Activated CD8-positive, alpha-beta T cell treated with anti-CD3 and anti-CD28 coated beads for 36 hours (primary cell): ENCODE measurements at regions not wholly inside any gene's neighbourhood (a gene's known extent, or its start where the extent isn't known, plus 50 kb on each side); places are given as distances from the start of the nearest gene placed in this dataset.

Experiments used
- ATAC-seq: fragments of 200-7000 bp; cut with Tn5 transposase; one replicate; pipeline ENCODE4 v1.10.0; 2021; ENCODE audit warnings: mild to moderate bottlenecking, moderate library complexity
- CTCF ChIA-PET: fragments of 350-600 bp; sonication (Branson Sonifier 250); formaldehyde crosslinking; loops from one replicate; lab custom pipeline; 2021; ENCODE audit warnings: antibody characterized with exemption; lab: Charles Lee
- POLR2A ChIA-PET: fragments of 350-600 bp; sonication (Branson Sonifier 250); formaldehyde crosslinking; loops from one replicate; lab custom pipeline; 2021; ENCODE audit warnings: antibody characterized with exemption; lab: Charles Lee
- DNase-seq: peaks from one replicate; pipeline ENCODE4 v3.0.0-alpha.2; 2020
- H3K27ac Mint-ChIP-seq: one replicate; pipeline ENCODE4 v1.8.0; 2021; ENCODE audit warnings: mild to moderate bottlenecking, mixed read lengths
- H3K27me3 Mint-ChIP-seq: one replicate; pipeline ENCODE4 v1.8.0; 2021; ENCODE audit warnings: mixed read lengths
- H3K36me3 Mint-ChIP-seq: one replicate; pipeline ENCODE4 v1.8.0; 2021; ENCODE audit warnings: low read depth, mixed read lengths
- H3K4me1 Mint-ChIP-seq: one replicate; pipeline ENCODE4 v1.8.0; 2021; ENCODE audit warnings: low read depth, mixed read lengths
- H3K4me3 Mint-ChIP-seq: one replicate; pipeline ENCODE4 v1.8.0; 2021; ENCODE audit warnings: mild to moderate bottlenecking, moderate library complexity, mixed read lengths
- H3K9me3 Mint-ChIP-seq: one replicate; pipeline ENCODE4 v1.8.0; 2021; ENCODE audit warnings: mixed read lengths
- intact Hi-C: fragments of 100-400 bp; cut with micrococcal nuclease; formaldehyde crosslinking; loops from one replicate; pipeline ENCODE4 v1.10.0; 2022
- TF ChIP-seq, protein P1 (sequence below): fragments of 200-600 bp; IDR thresholded peaks from one replicate; pipeline ENCODE4 v1.8.0; 2022; ENCODE audit warnings: antibody characterized with exemption, mild to moderate bottlenecking

DNA sequence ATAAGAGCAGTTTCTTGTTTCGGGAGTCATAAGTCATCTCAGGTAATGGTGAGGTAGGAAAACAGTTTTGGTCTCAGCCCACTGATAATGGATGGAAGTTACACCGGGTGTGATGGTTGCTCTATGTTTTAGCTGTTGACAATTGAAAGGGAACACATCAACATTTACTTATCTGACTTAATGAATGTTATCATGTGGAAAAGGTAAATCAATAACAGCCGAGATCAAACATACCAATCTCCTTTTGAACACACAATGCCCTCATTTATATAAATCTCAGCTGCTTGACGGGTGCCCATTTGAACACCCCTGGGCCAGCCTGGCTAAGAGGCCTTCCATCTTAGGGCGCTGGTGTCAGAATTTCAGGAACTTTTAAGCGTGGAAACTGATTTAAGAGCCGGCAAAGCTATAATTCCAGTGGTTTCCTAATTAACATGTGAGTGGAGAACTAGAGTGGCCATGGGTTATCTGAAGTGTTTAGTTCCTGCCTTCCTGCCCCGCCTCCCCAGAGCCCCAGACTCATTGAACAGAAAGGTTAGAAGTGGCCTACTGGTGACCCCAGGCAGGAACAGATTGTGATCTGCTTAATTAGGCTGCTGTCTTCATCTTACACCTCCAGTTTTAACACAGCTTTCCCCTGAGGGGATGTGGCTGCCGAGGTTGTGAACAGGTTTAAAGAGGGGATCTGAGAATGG lies 572.7 kb downstream of the FGF9 start:
- no peaks in the 10 kb centered on the region for H3K9me3 Mint-ChIP-seq
- no peak overlapping the region for H3K4me3 Mint-ChIP-seq
- no peaks in the 10 kb centered on the region for H3K27me3 Mint-ChIP-seq
- ATAC-seq (no peak), DNase-seq (no peak)
- intact Hi-C loops, result no loop called here
- ChIA-PET POLR2A (no interaction called here), CTCF (no interaction called here)
- no peaks in the 10 kb centered on the region for H3K4me1 Mint-ChIP-seq
- no peaks in the 10 kb centered on the region for H3K36me3 Mint-ChIP-seq
- TF ChIP-seq, protein P1, sequence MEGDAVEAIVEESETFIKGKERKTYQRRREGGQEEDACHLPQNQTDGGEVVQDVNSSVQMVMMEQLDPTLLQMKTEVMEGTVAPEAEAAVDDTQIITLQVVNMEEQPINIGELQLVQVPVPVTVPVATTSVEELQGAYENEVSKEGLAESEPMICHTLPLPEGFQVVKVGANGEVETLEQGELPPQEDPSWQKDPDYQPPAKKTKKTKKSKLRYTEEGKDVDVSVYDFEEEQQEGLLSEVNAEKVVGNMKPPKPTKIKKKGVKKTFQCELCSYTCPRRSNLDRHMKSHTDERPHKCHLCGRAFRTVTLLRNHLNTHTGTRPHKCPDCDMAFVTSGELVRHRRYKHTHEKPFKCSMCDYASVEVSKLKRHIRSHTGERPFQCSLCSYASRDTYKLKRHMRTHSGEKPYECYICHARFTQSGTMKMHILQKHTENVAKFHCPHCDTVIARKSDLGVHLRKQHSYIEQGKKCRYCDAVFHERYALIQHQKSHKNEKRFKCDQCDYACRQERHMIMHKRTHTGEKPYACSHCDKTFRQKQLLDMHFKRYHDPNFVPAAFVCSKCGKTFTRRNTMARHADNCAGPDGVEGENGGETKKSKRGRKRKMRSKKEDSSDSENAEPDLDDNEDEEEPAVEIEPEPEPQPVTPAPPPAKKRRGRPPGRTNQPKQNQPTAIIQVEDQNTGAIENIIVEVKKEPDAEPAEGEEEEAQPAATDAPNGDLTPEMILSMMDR, result no peak
- no peak overlapping the region for H3K27ac Mint-ChIP-seq

DNA sequence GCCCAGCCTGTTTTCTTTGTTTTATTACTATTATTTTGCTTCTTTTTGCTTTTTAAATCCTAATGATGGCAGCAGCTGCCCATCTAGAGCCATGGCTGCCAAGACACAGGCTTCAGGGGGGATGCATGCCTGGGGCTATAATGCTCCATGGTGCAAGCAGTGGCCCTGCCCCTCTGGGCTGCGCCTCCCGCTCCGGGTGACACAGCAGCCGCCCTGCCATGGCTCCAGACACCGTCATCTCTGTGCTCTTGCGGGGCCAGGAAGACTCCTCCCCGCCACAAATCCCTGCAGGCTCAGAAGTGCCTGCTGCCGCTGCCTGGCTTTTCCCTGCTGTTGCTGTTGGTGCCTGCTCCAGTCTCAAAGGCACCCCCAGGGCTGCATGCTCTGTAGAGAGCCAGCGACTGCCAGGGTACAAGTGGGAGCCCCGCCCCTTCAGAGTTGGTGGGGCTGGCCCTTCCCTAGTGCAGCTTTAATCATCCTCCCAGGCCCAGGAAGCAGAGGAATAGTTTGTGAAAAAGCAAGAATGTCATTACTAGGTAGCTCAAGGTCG lies 581.5 kb downstream of the FGF9 start:
- H3K27ac Mint-ChIP-seq, result no peak overlapping the region
- ATAC-seq, result no peak

DNA sequence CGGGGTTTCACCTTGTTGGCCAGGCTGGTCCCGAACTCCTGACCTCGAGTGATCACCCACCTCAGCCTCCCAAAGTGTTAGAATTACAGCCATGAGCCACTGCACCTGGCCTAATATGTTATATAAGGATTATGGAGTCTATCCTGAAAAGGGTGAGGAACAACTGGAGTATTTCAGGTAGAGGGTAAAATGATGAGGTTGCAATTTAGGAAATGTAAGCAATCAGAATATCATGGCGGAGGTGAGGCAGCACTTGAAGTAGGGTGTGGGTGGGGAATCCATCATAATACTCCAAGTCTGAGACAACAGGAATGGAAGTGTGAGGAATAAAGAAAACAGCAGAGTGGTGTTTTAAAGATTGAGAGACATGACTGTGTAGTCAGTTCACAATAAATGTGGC lies 582.2 kb downstream of the FGF9 start:
- no peaks in the 10 kb centered on the region for H3K36me3 Mint-ChIP-seq
- no peak overlapping the region for H3K4me3 Mint-ChIP-seq
- no peak overlapping the region for H3K27ac Mint-ChIP-seq
- DNase-seq (no peak), ATAC-seq (no peak)
- TF ChIP-seq, protein P1, result no peak
- H3K4me1 Mint-ChIP-seq, result no peaks in the 10 kb centered on the region
- POLR2A ChIA-PET, result no interaction called here
- CTCF ChIA-PET, result no interaction called here
- intact Hi-C loops, result no loop called here
- peaks cover 2% of the 10 kb centered on the region for H3K9me3 Mint-ChIP-seq
- H3K27me3 Mint-ChIP-seq, result no peaks in the 10 kb centered on the region

More for the DNA sequence above, 581.5 kb downstream of the FGF9 start:
- H3K4me1 Mint-ChIP-seq, result no peaks in the 10 kb centered on the region
- intact Hi-C loops, result no loop called here
- peaks cover 2% of the 10 kb centered on the region for H3K9me3 Mint-ChIP-seq
- no peak overlapping the region for H3K4me3 Mint-ChIP-seq
- TF ChIP-seq, protein P1, result no peak
- no peaks in the 10 kb centered on the region for H3K36me3 Mint-ChIP-seq
- ChIA-PET POLR2A (no interaction called here), CTCF (no interaction called here)
- H3K27me3 Mint-ChIP-seq, result no peaks in the 10 kb centered on the region
- no peak for DNase-seq

DNA sequence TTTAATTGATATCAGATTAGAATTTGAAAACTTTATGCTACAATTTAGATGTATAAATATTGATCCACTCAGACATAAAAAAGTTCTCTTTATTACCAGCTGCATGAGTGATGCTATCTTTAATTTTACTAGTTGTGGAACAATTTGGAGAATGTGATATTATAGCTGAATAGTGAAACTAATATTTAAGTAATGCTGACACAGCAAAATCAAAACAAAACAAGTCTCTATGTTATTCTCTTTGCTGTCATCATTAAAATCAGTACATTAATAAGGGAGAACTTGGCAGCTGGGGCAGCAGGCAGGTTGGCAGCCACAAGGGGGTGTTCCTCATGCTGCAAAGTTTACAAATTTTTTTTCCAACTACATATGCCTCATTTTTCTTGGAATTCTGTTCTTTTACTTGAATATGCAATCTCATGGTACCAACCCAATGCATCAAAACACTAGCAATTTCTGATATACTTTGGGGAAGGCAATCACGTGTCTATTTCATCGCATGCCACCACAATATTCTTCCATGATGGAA lies 585.3 kb downstream of the FGF9 start:
- CTCF ChIA-PET, result interaction anchor here (0.6 kb wide), 1 partner anchor 255 kb away, joined by 3 read pairs; no protein-coding TSS in a partner anchor
- Mint-ChIP-seq H3K9me3 (peaks cover 2% of the 10 kb centered on the region), H3K27me3 (no peaks in the 10 kb centered on the region), H3K36me3 (no peaks in the 10 kb centered on the region), H3K27ac (no peak overlapping the region), H3K4me1 (no peaks in the 10 kb centered on the region), H3K4me3 (no peak overlapping the region)
- POLR2A ChIA-PET, result interaction anchor here (0.6 kb wide), 2 partner anchors 22 to 429 kb away, joined by 3 to 5 read pairs; no protein-coding TSS in a partner anchor
- TF ChIP-seq, protein P1, result no peak
- intact Hi-C loops, result no loop called here
- DNase-seq (no peak), ATAC-seq (no peak)
